Upper lobe of right lung (tissue), 1 donor: ENCODE measurements at regions not wholly inside any gene's neighbourhood (a gene's known extent, or its start where the extent isn't known, plus 50 kb on each side); places are given as distances from the start of the nearest gene placed in this dataset.

Source experiments
- ATAC-seq: fragments of 200-7000 bp; cut with Tn5 transposase; one replicate; pipeline ENCODE4 v1.9.1; 2020; ENCODE audit warnings: mild to moderate bottlenecking, moderate library complexity
- DNase-seq: peaks from one replicate; pipeline ENCODE4 v3.0.0-alpha.2; 2020
- H3K27ac ChIP-seq: fragments of 200-600 bp; one replicate; pipeline ENCODE4 v1.8.0; 2022
- H3K27me3 ChIP-seq: fragments of 200-600 bp; one replicate; pipeline ENCODE4 v1.8.0; 2022; ENCODE audit warnings: mild to moderate bottlenecking
- H3K36me3 ChIP-seq: fragments of 200-600 bp; one replicate; pipeline ENCODE4 v1.8.0; 2022
- H3K4me1 ChIP-seq: fragments of 200-600 bp; one replicate; pipeline ENCODE4 v1.8.0; 2022
- H3K4me3 ChIP-seq: fragments of 200-600 bp; one replicate; pipeline ENCODE4 v1.8.0; 2022; ENCODE audit warnings: mild to moderate bottlenecking
- H3K9me3 ChIP-seq: fragments of 200-600 bp; one replicate; pipeline ENCODE4 v1.8.0; 2022
- intact Hi-C: fragments of 100-400 bp; cut with DNase I; formaldehyde crosslinking; loops from one replicate; pipeline ENCODE4 v1.11.0; 2022
- TF ChIP-seq, protein P1 (sequence below): fragments of 200-600 bp; IDR thresholded peaks from one replicate; pipeline ENCODE4 v1.8.0; 2022; ENCODE audit warnings: antibody characterized with exemption
- donor health status: DM: no; HTN: yes; CAD: no; lungs with severe emphysema.

- H3K27me3 ChIP-seq, result peaks cover 33% of the 10 kb centered on the region
- H3K9me3 ChIP-seq, result no peaks in the 10 kb centered on the region
- no peak overlapping the region for H3K4me3 ChIP-seq
- no peak for ATAC-seq
- H3K36me3 ChIP-seq, result no peaks in the 10 kb centered on the region
- intact Hi-C loops, result no loop called here
- H3K4me1 ChIP-seq, result no peaks in the 10 kb centered on the region
- TF ChIP-seq, protein P1, sequence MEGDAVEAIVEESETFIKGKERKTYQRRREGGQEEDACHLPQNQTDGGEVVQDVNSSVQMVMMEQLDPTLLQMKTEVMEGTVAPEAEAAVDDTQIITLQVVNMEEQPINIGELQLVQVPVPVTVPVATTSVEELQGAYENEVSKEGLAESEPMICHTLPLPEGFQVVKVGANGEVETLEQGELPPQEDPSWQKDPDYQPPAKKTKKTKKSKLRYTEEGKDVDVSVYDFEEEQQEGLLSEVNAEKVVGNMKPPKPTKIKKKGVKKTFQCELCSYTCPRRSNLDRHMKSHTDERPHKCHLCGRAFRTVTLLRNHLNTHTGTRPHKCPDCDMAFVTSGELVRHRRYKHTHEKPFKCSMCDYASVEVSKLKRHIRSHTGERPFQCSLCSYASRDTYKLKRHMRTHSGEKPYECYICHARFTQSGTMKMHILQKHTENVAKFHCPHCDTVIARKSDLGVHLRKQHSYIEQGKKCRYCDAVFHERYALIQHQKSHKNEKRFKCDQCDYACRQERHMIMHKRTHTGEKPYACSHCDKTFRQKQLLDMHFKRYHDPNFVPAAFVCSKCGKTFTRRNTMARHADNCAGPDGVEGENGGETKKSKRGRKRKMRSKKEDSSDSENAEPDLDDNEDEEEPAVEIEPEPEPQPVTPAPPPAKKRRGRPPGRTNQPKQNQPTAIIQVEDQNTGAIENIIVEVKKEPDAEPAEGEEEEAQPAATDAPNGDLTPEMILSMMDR, result no peak
- no peak for DNase-seq
- H3K27ac ChIP-seq, result no peak overlapping the region
Observed at GRCh38 chr5:73321757-73322436, 126.7 kb downstream of the FOXD1 start.

GRCh38 chr5:73319036-73319435 lies 129.5 kb downstream of the FOXD1 start:
- Histone ChIP-seq H3K36me3 (no peaks in the 10 kb centered on the region), H3K27ac (no peak overlapping the region), H3K9me3 (no peaks in the 10 kb centered on the region), H3K27me3 (peaks cover 45% of the 10 kb centered on the region), H3K4me3 (no peak overlapping the region), H3K4me1 (no peaks in the 10 kb centered on the region)
- intact Hi-C loops, result no loop called here
- DNase-seq (no peak), ATAC-seq (no peak)
- TF ChIP-seq, protein P1, result no peak

DNA sequence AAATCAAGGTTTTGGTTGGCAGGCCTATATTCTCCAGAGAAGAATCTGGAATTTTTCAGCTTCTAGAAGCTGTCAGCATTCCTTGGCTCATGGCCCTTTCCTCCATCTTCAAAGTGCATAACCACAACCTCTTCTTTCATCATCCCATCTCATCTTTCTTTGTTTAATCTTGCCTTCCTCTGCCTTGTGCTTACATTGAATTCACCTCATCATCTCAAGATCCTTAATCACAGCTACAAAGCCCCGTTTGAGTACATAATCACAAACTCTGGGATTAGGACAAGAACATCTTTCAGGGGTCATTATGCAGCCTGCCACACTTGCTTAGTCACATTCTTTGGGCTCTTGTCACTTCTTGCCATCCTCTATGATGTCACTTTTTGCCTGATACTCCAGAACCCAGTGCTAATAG lies 130.3 kb downstream of the FOXD1 start:
- no peak overlapping the region for H3K4me3 ChIP-seq
- no peak for ATAC-seq
- intact Hi-C loops, result no loop called here
- no peak overlapping the region for H3K27ac ChIP-seq
- H3K4me1 ChIP-seq, result no peaks in the 10 kb centered on the region
- H3K27me3 ChIP-seq, result peaks cover 50% of the 10 kb centered on the region
- no peaks in the 10 kb centered on the region for H3K36me3 ChIP-seq
- TF ChIP-seq, protein P1, result no peak
- H3K9me3 ChIP-seq, result no peaks in the 10 kb centered on the region
- no peak for DNase-seq

- no peak for ATAC-seq
- DNase-seq, result no peak
- Histone ChIP-seq H3K36me3 (no peaks in the 10 kb centered on the region), H3K4me3 (no peak overlapping the region), H3K4me1 (no peaks in the 10 kb centered on the region), H3K27me3 (peaks cover 54% of the 10 kb centered on the region), H3K27ac (no peak overlapping the region), H3K9me3 (no peaks in the 10 kb centered on the region)
- TF ChIP-seq, protein P1, result no peak
- intact Hi-C loops, result no loop called here
Observed at GRCh38 chr5:73317523-73317922, 131.1 kb downstream of the FOXD1 start.

DNA sequence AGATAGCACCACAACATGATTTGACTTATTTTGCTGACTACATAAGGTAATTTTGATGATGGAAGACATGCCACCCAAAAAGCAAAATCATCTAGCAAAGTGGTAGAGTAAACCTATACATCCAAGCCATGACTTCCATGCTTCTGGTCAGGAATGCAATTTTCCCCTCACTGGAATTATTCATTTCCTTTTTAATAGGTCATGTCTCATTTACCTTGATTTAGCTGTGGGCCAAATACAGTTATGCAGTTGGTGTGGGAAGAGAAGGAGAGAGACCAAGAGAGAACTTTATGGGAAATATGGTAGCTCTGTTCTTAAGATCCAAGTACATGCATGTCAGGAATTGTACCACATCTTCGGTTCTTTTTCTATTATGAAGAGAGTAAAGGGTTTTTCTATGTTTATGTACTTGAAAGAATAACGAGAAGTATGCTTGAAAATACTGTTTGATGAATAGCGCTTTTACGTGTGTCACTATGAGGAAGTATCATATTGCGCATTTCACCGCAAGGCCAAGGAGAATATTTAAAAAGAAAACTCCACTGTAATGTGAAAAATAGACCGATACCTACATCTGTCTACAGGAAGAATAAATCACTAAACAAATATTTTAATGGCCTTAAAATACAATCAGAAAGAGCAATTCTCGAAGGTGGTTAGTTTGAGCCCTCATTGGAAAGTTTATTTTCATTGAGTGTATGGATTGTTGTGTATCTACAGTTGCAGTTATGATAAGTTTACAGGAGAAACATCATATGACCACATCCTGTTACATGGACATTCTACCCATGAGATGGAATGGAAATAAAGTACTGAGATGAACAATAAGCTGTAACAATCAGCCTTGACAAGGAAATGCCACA lies 134.0 kb downstream of the FOXD1 start:
- H3K27me3 ChIP-seq, result peaks cover 70% of the 10 kb centered on the region
- ATAC-seq, result no peak
- intact Hi-C loops, result no loop called here

More for the DNA sequence above, 134.0 kb downstream of the FOXD1 start:
- Histone ChIP-seq H3K4me3 (no peak overlapping the region), H3K9me3 (no peaks in the 10 kb centered on the region), H3K4me1 (no peaks in the 10 kb centered on the region), H3K36me3 (no peaks in the 10 kb centered on the region), H3K27ac (no peak overlapping the region)
- DNase-seq, result no peak
- TF ChIP-seq, protein P1, result no peak
